ENCODE measurements at regions not wholly inside any gene's neighbourhood (a gene's known extent, or its start where the extent isn't known, plus 50 kb on each side); places are given as distances from the start of the nearest gene placed in this dataset.

GRCh38 chr17:73720187-73720834 lies 76.1 kb upstream of the SDK2 start:
- TF ChIP-seq, protein P1, sequence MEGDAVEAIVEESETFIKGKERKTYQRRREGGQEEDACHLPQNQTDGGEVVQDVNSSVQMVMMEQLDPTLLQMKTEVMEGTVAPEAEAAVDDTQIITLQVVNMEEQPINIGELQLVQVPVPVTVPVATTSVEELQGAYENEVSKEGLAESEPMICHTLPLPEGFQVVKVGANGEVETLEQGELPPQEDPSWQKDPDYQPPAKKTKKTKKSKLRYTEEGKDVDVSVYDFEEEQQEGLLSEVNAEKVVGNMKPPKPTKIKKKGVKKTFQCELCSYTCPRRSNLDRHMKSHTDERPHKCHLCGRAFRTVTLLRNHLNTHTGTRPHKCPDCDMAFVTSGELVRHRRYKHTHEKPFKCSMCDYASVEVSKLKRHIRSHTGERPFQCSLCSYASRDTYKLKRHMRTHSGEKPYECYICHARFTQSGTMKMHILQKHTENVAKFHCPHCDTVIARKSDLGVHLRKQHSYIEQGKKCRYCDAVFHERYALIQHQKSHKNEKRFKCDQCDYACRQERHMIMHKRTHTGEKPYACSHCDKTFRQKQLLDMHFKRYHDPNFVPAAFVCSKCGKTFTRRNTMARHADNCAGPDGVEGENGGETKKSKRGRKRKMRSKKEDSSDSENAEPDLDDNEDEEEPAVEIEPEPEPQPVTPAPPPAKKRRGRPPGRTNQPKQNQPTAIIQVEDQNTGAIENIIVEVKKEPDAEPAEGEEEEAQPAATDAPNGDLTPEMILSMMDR (IDR thresholded peaks at IDR 0.05; ENCODE audit: low read depth, low read length) = no peak
- no peak for TF ChIP-seq EZH2phosphoT487 (IDR thresholded peaks at IDR 0.05; ENCODE audit: low read depth)

Data from OCI-LY3 (cell line).